ENCODE measurements at regions not wholly inside any gene's neighbourhood (a gene's known extent, or its start where the extent isn't known, plus 50 kb on each side); places are given as distances from the start of the nearest gene placed in this dataset.

DNA sequence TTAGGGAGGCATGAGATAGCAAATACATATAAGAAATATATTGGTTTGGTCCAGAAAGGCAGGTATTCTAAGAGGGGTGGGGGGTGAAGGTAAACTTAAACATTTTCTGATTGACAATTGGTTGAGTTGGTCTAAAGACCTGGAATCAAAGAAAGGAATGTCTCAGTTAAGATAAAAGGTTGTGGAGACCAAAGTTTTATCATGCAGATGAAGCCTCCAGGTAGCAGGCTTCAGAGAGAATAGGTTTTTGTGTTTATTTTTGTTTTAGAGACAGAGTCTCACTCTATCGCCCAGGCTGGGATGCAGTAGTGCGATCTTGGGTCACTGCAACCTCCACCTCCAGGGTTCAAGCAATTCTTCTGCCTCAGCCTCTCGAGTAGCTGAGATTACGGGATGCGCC, 80.5 kb downstream of the NPAP1 start:
- WGBS, 2 experiments (ENCODE audit: extremely low coverage in 1 of 2, insufficient coverage in 1 of 2, insufficient read length in 1 of 2, insufficient replicate concordance in 2 of 2, low coverage in 1 of 2, low lambda C conversion rate in 2 of 2, missing lambda C conversion rate in 1 of 2): 74% methylated on average over 5 of the region's 5 CpGs; no CpG with 5 or more reads in 1 of the 2 experiments
- no peak for TF ChIP-seq RFX5 (IDR thresholded peaks at IDR 0.05; ENCODE audit: borderline replicate concordance, low read depth, low read length)
- TF ChIP-seq, protein P1, sequence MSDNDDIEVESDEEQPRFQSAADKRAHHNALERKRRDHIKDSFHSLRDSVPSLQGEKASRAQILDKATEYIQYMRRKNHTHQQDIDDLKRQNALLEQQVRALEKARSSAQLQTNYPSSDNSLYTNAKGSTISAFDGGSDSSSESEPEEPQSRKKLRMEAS (IDR thresholded peaks at IDR 0.05): no peak
- TF ChIP-seq TEAD4 (IDR thresholded peaks at IDR 0.05; ENCODE audit: low read depth, low read length): no peak
- no peak for TF ChIP-seq SIX5 (IDR thresholded peaks at IDR 0.05; ENCODE audit: low read depth, low read length)
- TF ChIP-seq KDM1A (IDR thresholded peaks at IDR 0.05; ENCODE audit: borderline replicate concordance, low read length): no peak
- no peak for TF ChIP-seq CBX8 (IDR thresholded peaks at IDR 0.05; ENCODE audit: borderline replicate concordance, low read depth, low read length)

More for the DNA sequence above, 80.5 kb downstream of the NPAP1 start:
- Histone ChIP-seq H3K9ac (replicated peaks in 1 of 4; ENCODE audit: extremely low read depth in 1 of 4, low read depth in 3 of 4, low read length in 3 of 4) (no peak overlapping the region), H3K4me1 (replicated peaks in 1 of 4; ENCODE audit: control insufficient read depth in 3 of 4, insufficient read depth in 4 of 4, low read length in 3 of 4) (peaks cover 0 to 4% (median 0%) of the 10 kb centered on the region in 4 experiments; a peak in 1 of 7 replicates), H4K20me1 (replicated peaks in 1 of 2; ENCODE audit: control insufficient read depth in 1 of 2, insufficient read depth in 2 of 2, low read length in 2 of 2) (no peaks in the 10 kb centered on the region), H3K27ac (ENCODE audit: low read depth, low read length) (no peak overlapping the region), H4K8ac (ENCODE audit: extremely low read depth, insufficient read depth, low read length) (no peak overlapping the region), H3K23ac (ENCODE audit: insufficient read length) (no peak overlapping the region), H4K91ac (replicated peaks; ENCODE audit: insufficient read length, low read length) (no peak overlapping the region), H2BK12ac (ENCODE audit: low read depth, low read length) (no peak overlapping the region), H3K4me2 (ENCODE audit: insufficient read depth in 1 of 2, low read depth in 2 of 2, low read length in 2 of 2) (peak overlapping the region in 1 of 2 experiments; percentile 53; a peak in 1 of 4 replicates), H3K56ac (replicated peaks; ENCODE audit: insufficient read length, low read depth, low read length) (no peak overlapping the region), H3K9me3 (ENCODE audit: insufficient read depth in 2 of 2, low read depth in 1 of 2, low read length in 1 of 2) (peaks cover 4 to 15% of the 10 kb centered on the region in 2 experiments; a peak in 3 of 4 replicates), H3K36me3 (ENCODE audit: control insufficient read depth in 2 of 4, insufficient read depth in 4 of 4, low read length in 3 of 4) (no peaks in the 10 kb centered on the region), H2AFZ (ENCODE audit: low read length) (no peak overlapping the region), H2BK5ac (ENCODE audit: low read depth, low read length) (no peak overlapping the region), H3K4ac (replicated peaks; ENCODE audit: insufficient read length, low read depth, low read length) (no peak overlapping the region), H3K23me2 (ENCODE audit: low read depth, low read length) (no peaks in the 10 kb centered on the region), H2AK5ac (ENCODE audit: low read depth, low read length) (no peak overlapping the region), H3K27me3 (replicated peaks in 1 of 4; ENCODE audit: control insufficient read depth in 3 of 4, extremely low read depth in 1 of 4, insufficient read depth in 3 of 4, low read length in 3 of 4) (no peaks in the 10 kb centered on the region), H3K79me1 (ENCODE audit: low read depth, low read length) (no peaks in the 10 kb centered on the region), H2BK15ac (ENCODE audit: low read length) (no peak overlapping the region), H3K79me2 (ENCODE audit: control insufficient read depth in 1 of 2, insufficient read depth in 2 of 2, low read length in 2 of 2) (no peaks in the 10 kb centered on the region), H3K14ac (ENCODE audit: insufficient read length) (no peak overlapping the region), H2BK20ac (ENCODE audit: low read length) (no peak overlapping the region), H4K5ac (ENCODE audit: insufficient read length, low read depth, low read length) (no peak overlapping the region), H2BK120ac (replicated peaks; ENCODE audit: low read depth, low read length) (no peak overlapping the region), H3K18ac (ENCODE audit: extremely low read depth, low read length) (no peak overlapping the region), H3K4me3 (ENCODE audit: extremely low read depth in 1 of 4, insufficient read depth in 2 of 4, low read depth in 3 of 4, low read length in 4 of 4) (no peak overlapping the region; a peak in 2 of 8 replicates)
- CTCF ChIA-PET (ENCODE audit: partially characterized antibody): no interaction called here
- DNase-seq (ENCODE audit: low read depth in 1 of 2, low spot score in 2 of 2) (no peak), FAIRE-seq (no peak)
- POLR2A ChIA-PET (ENCODE audit: partially characterized antibody): no interaction called here
